Neutrophil (primary cell): ENCODE measurements at regions not wholly inside any gene's neighbourhood (a gene's known extent, or its start where the extent isn't known, plus 50 kb on each side); places are given as distances from the start of the nearest gene placed in this dataset.

Source experiments
- H3K27ac ChIP-seq: fragments of 200-600 bp; sonication (generic); 2 replicates; pipeline ENCODE4 v1.5.1; 2016; ENCODE audit warnings: mild to moderate bottlenecking, moderate library complexity
- H3K27me3 ChIP-seq: fragments of 200-600 bp; sonication (generic); 2 replicates; pipeline ENCODE4 v1.6.0; 2016; ENCODE audit warnings: mild to moderate bottlenecking
- H3K36me3 ChIP-seq: fragments of 200-600 bp; sonication (generic); 2 replicates; pipeline ENCODE4 v1.5.1; 2017
- H3K4me1 ChIP-seq, 2 experiments: fragments of 200-600 bp in 1 of 2; sonication (generic) in 1 of 2; 1 replicate in 1 of 2; 2 replicates in 1 of 2; pipeline versions ENCODE4 v1.5.1 to v1.6.1; 2013 to 2016; ENCODE audit warnings: low read depth in 1 of 2, low read length in 1 of 2, mild to moderate bottlenecking in 1 of 2, moderate library complexity in 1 of 2; ENCODE audit not compliant: control insufficient read depth in 1 of 2, insufficient read depth in 1 of 2
- H3K4me3 ChIP-seq, 2 experiments: fragments of 200-600 bp in 1 of 2; sonication (generic) in 1 of 2; 1 replicate in 1 of 2; 2 replicates in 1 of 2; pipeline ENCODE4 v1.5.1; 2013 to 2016; ENCODE audit warnings: low read depth in 1 of 2, low read length in 1 of 2, mild to moderate bottlenecking in 1 of 2, moderate library complexity in 1 of 2
- H3K9me3 ChIP-seq: fragments of 200-600 bp; sonication (generic); 2 replicates; pipeline ENCODE4 v1.5.1; 2016
- CTCF ChIP-seq: fragments of 200-600 bp; sonication (generic); IDR thresholded peaks from 2 replicates; pipeline ENCODE4 v1.5.1; 2016; ENCODE audit warnings: antibody characterized with exemption

- no peaks in the 10 kb centered on the region for H3K9me3 ChIP-seq
- no peak overlapping the region for H3K27ac ChIP-seq
- no peaks in the 10 kb centered on the region for H3K27me3 ChIP-seq
- no peaks in the 10 kb centered on the region for H3K36me3 ChIP-seq
- no peak overlapping the region for H3K4me3 ChIP-seq
- no peaks in the 10 kb centered on the region for H3K4me1 ChIP-seq
- TF ChIP-seq CTCF, result no peak
Measured at GRCh38 chr20:22673467-22673866, 89.1 kb upstream of the FOXA2 start.

- no peaks in the 10 kb centered on the region for H3K9me3 ChIP-seq
- no peaks in the 10 kb centered on the region for H3K27me3 ChIP-seq
- no peaks in the 10 kb centered on the region for H3K36me3 ChIP-seq
- H3K27ac ChIP-seq, result no peak overlapping the region
- H3K4me3 ChIP-seq, result no peak overlapping the region
- no peaks in the 10 kb centered on the region for H3K4me1 ChIP-seq
- no peak for TF ChIP-seq CTCF
Measured at GRCh38 chr20:22675341-22675740, 91.0 kb upstream of the FOXA2 start.

GRCh38 chr20:22678678-22679077 is 94.3 kb upstream of the FOXA2 start:
- no peaks in the 10 kb centered on the region for H3K27me3 ChIP-seq
- H3K27ac ChIP-seq, result no peak overlapping the region
- no peak overlapping the region for H3K4me3 ChIP-seq
- H3K36me3 ChIP-seq, result no peaks in the 10 kb centered on the region
- H3K9me3 ChIP-seq, result no peaks in the 10 kb centered on the region
- TF ChIP-seq CTCF, result no peak
- H3K4me1 ChIP-seq, result no peaks in the 10 kb centered on the region

GRCh38 chr20:22679197-22679596 is 94.8 kb upstream of the FOXA2 start:
- Histone ChIP-seq H3K27ac (no peak overlapping the region), H3K4me3 (no peak overlapping the region), H3K9me3 (no peaks in the 10 kb centered on the region), H3K36me3 (no peaks in the 10 kb centered on the region), H3K27me3 (no peaks in the 10 kb centered on the region), H3K4me1 (peaks cover 0 to 3% of the 10 kb centered on the region in 2 experiments)
- TF ChIP-seq CTCF, result no peak

GRCh38 chr20:22680031-22680740 is 95.8 kb upstream of the FOXA2 start:
- H3K27me3 ChIP-seq, result no peaks in the 10 kb centered on the region
- peaks cover 8 to 12% of the 10 kb centered on the region in 2 experiments for H3K4me1 ChIP-seq
- no peak for TF ChIP-seq CTCF
- no peak overlapping the region for H3K4me3 ChIP-seq
- H3K9me3 ChIP-seq, result no peaks in the 10 kb centered on the region
- H3K36me3 ChIP-seq, result no peaks in the 10 kb centered on the region
- H3K27ac ChIP-seq, result no peak overlapping the region
